DMS53 treated with DMSO at 0.1 percent for 48 hours (cell line): ENCODE measurements at regions not wholly inside any gene's neighbourhood (a gene's known extent, or its start where the extent isn't known, plus 50 kb on each side); places are given as distances from the start of the nearest gene placed in this dataset.

ENCODE experiments used
- DNase-seq: peaks from one replicate; lab custom pipeline; 2025; ENCODE audit not compliant: unreplicated experiment; lab: John Stamatoyannopoulos, UW

- DNase-seq = no peak
Observed at GRCh38 chr1:203926025-203926540, 64.7 kb downstream of the SNRPE start.

GRCh38 chr1:203929741-203930309 is 68.4 kb downstream of the SNRPE start:
- no peak for DNase-seq

GRCh38 chr1:203930342-203930741 is 68.9 kb downstream of the SNRPE start:
- no peak for DNase-seq

- DNase-seq = no peak
Observed at GRCh38 chr1:203931953-203932352, 70.6 kb downstream of the SNRPE start.

GRCh38 chr1:203932556-203932955 is 71.2 kb downstream of the SNRPE start:
- DNase-seq = no peak

GRCh38 chr1:203934027-203934426 is 72.6 kb downstream of the SNRPE start:
- no peak for DNase-seq

GRCh38 chr1:203934651-203935050 is 73.3 kb downstream of the SNRPE start:
- DNase-seq = no peak

GRCh38 chr1:203935321-203935720 is 73.9 kb downstream of the SNRPE start:
- no peak for DNase-seq

- DNase-seq = no peak
Observed at GRCh38 chr1:203937678-203938330, 76.4 kb downstream of the SNRPE start.

- DNase-seq = no peak
Observed at GRCh38 chr1:203944651-203945404, 83.4 kb downstream of the SNRPE start.

GRCh38 chr1:203954293-203954692 is 92.9 kb downstream of the SNRPE start:
- no peak for DNase-seq

- peak; percentile 45 for DNase-seq
Observed at GRCh38 chr1:203954788-203955552, 93.6 kb downstream of the SNRPE start.

- DNase-seq = no peak
Observed at GRCh38 chr1:203968761-203969160, 104.2 kb upstream of the SOX13 start.

GRCh38 chr1:203969846-203970245 is 103.1 kb upstream of the SOX13 start:
- DNase-seq = no peak

- DNase-seq = no peak
Observed at GRCh38 chr1:203985044-203985443, 87.9 kb upstream of the SOX13 start.

- DNase-seq = no peak
Observed at GRCh38 chr1:203985676-203986075, 87.2 kb upstream of the SOX13 start.

- no peak for DNase-seq
Observed at GRCh38 chr1:203986887-203987461, 85.9 kb upstream of the SOX13 start.

GRCh38 chr1:203990118-203990517 is 82.8 kb upstream of the SOX13 start:
- no peak for DNase-seq

- no peak for DNase-seq
Observed at GRCh38 chr1:203992440-203992839, 80.5 kb upstream of the SOX13 start.

GRCh38 chr1:203993256-203993655 is 79.7 kb upstream of the SOX13 start:
- DNase-seq = no peak

- DNase-seq = no peak
Observed at GRCh38 chr1:203995228-203995627, 77.7 kb upstream of the SOX13 start.
